ENCODE measurements at regions not wholly inside any gene's neighbourhood (a gene's known extent, or its start where the extent isn't known, plus 50 kb on each side); places are given as distances from the start of the nearest gene placed in this dataset.
"Not testable (repeated sequence)": the region's sequence is repeated elsewhere in the genome, so short reads cannot be mapped to it uniquely, and the experiment has no call there.

DNA sequence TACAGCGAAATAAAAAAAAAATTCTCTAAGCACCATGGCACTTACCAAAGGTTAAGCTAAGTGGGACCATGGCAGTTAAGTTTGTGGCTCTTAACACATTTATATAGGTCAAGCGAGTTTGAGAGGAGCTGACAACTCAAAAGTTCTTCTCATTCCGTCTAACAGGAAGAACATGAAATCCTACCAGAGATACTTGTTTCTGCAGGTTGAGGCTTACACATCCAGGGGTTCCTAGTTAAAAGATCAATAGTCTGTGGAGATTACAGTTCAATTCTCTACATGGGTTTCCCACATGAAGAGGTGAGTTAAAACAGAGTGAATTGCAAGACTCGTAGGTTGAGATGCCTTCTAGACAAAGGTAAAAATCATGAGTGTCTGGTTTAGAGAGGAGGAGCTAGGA is 142.6 kb downstream of the EMP1 start:
- no peaks in the 10 kb centered on the region for H3K36me3 ChIP-seq (ENCODE audit: control insufficient read depth, insufficient read depth, low read length)
- H3K4me3 ChIP-seq (ENCODE audit: low read depth, low read length): no peak overlapping the region
- TF ChIP-seq, protein P1, sequence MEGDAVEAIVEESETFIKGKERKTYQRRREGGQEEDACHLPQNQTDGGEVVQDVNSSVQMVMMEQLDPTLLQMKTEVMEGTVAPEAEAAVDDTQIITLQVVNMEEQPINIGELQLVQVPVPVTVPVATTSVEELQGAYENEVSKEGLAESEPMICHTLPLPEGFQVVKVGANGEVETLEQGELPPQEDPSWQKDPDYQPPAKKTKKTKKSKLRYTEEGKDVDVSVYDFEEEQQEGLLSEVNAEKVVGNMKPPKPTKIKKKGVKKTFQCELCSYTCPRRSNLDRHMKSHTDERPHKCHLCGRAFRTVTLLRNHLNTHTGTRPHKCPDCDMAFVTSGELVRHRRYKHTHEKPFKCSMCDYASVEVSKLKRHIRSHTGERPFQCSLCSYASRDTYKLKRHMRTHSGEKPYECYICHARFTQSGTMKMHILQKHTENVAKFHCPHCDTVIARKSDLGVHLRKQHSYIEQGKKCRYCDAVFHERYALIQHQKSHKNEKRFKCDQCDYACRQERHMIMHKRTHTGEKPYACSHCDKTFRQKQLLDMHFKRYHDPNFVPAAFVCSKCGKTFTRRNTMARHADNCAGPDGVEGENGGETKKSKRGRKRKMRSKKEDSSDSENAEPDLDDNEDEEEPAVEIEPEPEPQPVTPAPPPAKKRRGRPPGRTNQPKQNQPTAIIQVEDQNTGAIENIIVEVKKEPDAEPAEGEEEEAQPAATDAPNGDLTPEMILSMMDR (IDR thresholded peaks at IDR 0.05; ENCODE audit: insufficient read depth, low read length, severe bottlenecking): no peak
- peak; percentile 53 for DNase-seq (ENCODE audit: low read depth)
- no peaks in the 10 kb centered on the region for H3K27me3 ChIP-seq (ENCODE audit: control insufficient read depth, insufficient read depth, low read length)
- no peak for FAIRE-seq

DNA sequence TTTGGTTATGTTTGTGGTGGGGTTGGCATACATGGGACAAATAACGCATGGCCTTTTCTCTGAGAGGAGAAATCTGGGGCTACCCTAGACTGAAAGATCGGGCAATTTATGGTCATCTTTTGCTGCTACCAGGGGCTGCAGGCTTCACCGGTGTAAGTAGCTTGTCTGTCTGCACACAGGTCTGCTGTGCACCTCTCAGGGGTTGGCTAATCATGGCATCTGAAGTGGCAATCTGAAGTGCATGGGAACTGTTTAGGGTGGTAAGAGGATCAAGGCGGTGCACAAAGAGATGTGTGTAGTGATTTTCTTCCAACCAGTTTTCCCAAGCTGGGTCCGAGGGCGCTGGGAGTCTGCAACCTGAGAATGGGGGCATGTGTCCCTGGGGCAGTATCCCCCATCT is 141.3 kb downstream of the EMP1 start:
- Histone ChIP-seq H3K36me3 (ENCODE audit: control insufficient read depth, insufficient read depth, low read length) (no peaks in the 10 kb centered on the region), H3K4me3 (ENCODE audit: low read depth, low read length) (no peak overlapping the region), H3K27me3 (ENCODE audit: control insufficient read depth, insufficient read depth, low read length) (no peaks in the 10 kb centered on the region)
- DNase-seq (ENCODE audit: low read depth) (no peak), FAIRE-seq (no peak)
- TF ChIP-seq, protein P1 (IDR thresholded peaks at IDR 0.05; ENCODE audit: insufficient read depth, low read length, severe bottlenecking): no peak

DNA sequence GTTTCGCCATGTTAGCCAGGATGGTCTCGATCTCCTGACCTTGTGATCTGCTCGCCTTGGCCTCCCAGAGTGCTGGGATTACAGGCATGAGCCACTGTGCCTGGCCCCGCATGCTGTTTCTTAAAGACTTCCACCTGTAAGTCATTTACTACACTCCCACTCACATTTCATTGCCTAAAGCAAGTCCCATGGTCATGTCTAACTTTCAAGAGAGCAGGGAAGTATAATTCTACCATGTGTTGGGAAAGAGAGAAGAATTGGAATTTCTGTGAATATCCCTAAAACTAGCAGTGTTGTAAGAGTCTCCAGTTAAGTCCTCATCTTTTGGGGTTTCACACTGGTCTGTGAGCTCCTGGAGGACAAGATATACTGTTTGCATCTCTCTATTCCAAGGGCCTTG is 139.7 kb downstream of the EMP1 start:
- no peak for FAIRE-seq
- H3K36me3 ChIP-seq (ENCODE audit: control insufficient read depth, insufficient read depth, low read length): no peaks in the 10 kb centered on the region
- TF ChIP-seq, protein P1 (IDR thresholded peaks at IDR 0.05; ENCODE audit: insufficient read depth, low read length, severe bottlenecking): no peak
- no peak for DNase-seq (ENCODE audit: low read depth)
- H3K27me3 ChIP-seq (ENCODE audit: control insufficient read depth, insufficient read depth, low read length): no peaks in the 10 kb centered on the region
- no peak overlapping the region for H3K4me3 ChIP-seq (ENCODE audit: low read depth, low read length)

DNA sequence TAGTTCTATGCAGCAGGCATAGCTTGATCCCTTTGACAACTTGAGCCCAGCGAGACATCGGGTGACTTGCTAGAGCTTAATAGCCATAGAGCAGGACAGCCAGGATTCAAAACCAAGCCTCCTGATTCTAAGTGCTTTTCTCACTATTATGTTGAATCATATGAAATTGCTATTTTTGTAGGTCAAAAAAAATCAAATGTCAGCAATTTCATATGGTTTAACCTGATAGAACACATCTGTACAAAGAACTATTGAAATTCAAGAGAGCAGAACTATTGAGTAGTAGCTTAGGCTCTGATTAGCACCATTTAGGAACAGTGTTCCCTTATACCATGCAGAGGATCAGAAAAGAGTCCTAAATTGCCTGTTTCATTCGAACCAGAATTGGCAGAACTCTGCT is 132.0 kb downstream of the EMP1 start:
- no peak for DNase-seq (ENCODE audit: low read depth)
- H3K36me3 ChIP-seq (ENCODE audit: control insufficient read depth, insufficient read depth, low read length): no peaks in the 10 kb centered on the region
- H3K4me3 ChIP-seq (ENCODE audit: low read depth, low read length): no peak overlapping the region
- FAIRE-seq: no peak
- TF ChIP-seq, protein P1 (IDR thresholded peaks at IDR 0.05; ENCODE audit: insufficient read depth, low read length, severe bottlenecking): no peak
- no peaks in the 10 kb centered on the region for H3K27me3 ChIP-seq (ENCODE audit: control insufficient read depth, insufficient read depth, low read length)

DNA sequence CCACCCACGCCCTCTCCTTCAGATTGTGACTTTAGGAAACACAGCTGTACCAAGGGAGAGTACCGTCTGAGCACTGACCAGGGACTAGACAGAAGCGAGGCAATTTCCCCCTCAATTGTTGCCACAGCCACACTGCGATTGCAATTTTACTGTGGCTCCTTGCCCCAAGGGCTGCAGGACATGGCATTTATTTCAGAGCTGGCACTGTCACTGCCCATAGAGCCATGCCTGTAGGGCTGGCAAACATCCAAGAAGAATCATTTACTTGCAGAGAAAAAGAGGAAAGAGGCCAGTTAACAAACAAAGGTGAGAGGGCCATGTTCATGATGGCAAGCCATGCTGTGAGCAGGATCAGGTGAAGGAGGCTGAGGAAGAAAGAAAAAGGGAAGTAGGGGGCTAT is 129.6 kb downstream of the EMP1 start:
- DNase-seq (ENCODE audit: low read depth): no peak
- Histone ChIP-seq H3K4me3 (ENCODE audit: low read depth, low read length) (no peak overlapping the region), H3K36me3 (ENCODE audit: control insufficient read depth, insufficient read depth, low read length) (no peaks in the 10 kb centered on the region), H3K27me3 (ENCODE audit: control insufficient read depth, insufficient read depth, low read length) (no peaks in the 10 kb centered on the region)
- no peak for FAIRE-seq
- TF ChIP-seq, protein P1 (IDR thresholded peaks at IDR 0.05; ENCODE audit: insufficient read depth, low read length, severe bottlenecking): no peak

DNA sequence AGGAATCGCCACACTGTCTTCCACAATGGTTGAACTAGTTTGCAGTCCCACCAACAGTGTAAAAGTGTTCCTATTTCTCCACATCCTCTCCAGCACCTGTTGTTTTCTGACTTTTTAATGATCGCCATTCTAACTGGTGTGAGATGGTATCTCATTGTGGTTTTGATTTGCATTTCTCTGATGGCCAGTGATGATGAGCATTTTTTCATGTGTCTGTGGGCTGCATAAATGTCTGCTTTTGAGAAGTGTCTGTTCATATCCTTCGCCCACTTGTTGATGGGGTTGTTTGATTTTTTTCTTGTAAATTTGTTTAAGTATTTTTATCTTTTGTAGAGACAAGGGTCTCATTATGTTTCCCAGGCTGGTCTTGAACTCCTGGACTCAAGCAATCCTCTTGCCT is 128.5 kb downstream of the EMP1 start:
- not testable (repeated sequence) for FAIRE-seq; H3K27me3 ChIP-seq (ENCODE audit: control insufficient read depth, insufficient read depth, low read length); H3K36me3 ChIP-seq (ENCODE audit: control insufficient read depth, insufficient read depth, low read length); DNase-seq (ENCODE audit: low read depth); H3K4me3 ChIP-seq (ENCODE audit: low read depth, low read length)

Measured in bronchial epithelial cell (primary cell).